ENCODE measurements at regions not wholly inside any gene's neighbourhood (a gene's known extent, or its start where the extent isn't known, plus 50 kb on each side); places are given as distances from the start of the nearest gene placed in this dataset.
"Not testable (repeated sequence)": the region's sequence is repeated elsewhere in the genome, so short reads cannot be mapped to it uniquely, and the experiment has no call there.

DNA sequence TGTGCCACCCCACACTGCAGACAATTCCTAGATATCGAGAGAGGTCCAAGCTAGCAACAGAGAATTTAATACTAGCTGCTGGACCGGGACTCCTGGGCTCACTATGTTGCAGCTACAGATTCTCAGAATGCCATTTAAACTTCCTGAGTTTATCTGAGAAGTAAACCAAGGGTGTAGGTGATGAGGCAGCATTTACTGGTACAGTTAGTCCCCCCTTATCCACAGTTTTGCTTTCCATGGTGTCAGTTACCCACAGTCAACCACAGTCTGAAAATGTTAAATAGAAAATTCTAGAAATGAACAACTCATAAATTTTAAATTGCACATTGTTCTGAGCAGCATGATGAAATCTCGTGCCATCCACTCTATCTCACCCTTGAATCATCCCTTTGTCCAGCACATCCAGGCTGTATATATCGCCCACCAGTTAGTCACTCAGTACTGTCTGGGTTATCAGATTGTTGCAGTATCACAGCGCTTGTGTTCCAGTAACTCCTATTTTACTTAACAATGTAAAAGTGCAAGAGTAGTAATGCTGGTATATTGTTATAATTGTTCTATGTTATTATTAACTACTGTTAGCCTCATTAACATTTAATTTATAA is 157.5 kb upstream of the NBPF9 start:
- H3K36me3 ChIP-seq (replicated peaks in 1 of 2; ENCODE audit: insufficient read depth in 1 of 2, low read depth in 2 of 2); H3K4me1 ChIP-seq; H3K27ac ChIP-seq; H3K4me3 ChIP-seq; intact Hi-C loops (cut with DNase I); H3K9me3 ChIP-seq; DNase-seq; H3K27me3 ChIP-seq; ATAC-seq: not testable (repeated sequence)
- WGBS, 2 donors: 56% methylated on average over 2 of the region's 5 CpGs; no CpG with 5 or more reads in 1 of the 2 donors

DNA sequence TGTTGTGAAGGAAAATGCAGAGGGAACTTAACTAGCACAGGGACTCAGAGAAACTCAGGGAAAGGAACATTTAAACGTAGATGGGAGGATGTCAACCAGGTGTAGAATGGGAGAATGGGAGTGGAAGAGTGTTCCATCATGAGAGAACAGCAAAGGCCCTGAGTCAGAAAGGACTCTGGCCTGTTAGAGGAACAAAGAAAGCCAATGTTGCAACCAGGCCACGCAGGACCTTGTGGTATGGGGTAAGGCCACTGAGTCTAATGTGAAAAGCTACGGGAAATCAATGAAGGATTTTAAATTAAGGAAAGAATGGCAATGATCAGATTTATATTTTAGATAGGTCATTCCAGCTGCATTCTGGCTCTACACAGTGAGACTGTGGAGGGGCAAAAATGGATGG is 163.9 kb upstream of the NBPF9 start:
- ATAC-seq, DNase-seq: not testable (repeated sequence)

DNA sequence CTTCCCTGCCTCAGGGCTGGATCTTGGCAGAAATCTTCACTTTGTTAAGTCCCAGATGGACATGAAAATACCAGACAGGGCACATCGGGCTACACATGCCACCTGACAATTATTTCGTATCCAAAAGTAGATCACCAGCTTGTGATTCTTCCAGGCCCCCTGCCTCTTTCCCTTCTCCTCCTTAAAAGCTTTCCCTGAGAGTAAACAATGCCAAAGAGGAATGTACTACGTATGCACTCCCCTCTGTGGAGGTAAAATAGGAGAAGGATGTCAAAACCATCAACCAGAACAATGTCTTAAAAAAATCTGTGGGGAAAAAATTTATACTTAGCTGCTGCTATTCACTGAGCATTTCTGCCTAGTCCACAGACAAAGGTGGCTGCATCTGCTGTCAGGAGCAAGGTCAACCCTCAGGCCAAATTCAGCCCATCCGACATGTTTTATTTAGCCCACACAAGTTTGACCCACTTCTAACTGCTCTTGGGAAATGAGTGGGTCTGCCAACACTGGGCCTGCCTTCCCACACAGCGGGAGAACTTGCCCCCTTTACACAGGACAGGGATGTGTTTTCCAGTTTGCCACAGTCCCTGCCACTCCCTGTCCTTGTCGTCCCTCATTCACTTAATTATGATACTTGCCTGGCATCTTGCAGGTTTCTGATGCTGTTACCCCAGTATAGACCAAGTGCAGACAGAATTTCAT is 165.8 kb upstream of the NBPF9 start:
- DNase-seq; H3K27me3 ChIP-seq; H3K4me3 ChIP-seq; H3K4me1 ChIP-seq; intact Hi-C loops (cut with DNase I); H3K27ac ChIP-seq; H3K9me3 ChIP-seq; H3K36me3 ChIP-seq (replicated peaks in 1 of 2; ENCODE audit: insufficient read depth in 1 of 2, low read depth in 2 of 2); ATAC-seq: not testable (repeated sequence)
- no CpG with 5 or more reads among the region's 6 CpGs for WGBS, 2 donors

More for the DNA sequence above, 163.9 kb upstream of the NBPF9 start:
- H3K27me3 ChIP-seq; H3K9me3 ChIP-seq; H3K4me1 ChIP-seq; H3K27ac ChIP-seq; H3K4me3 ChIP-seq; H3K36me3 ChIP-seq (replicated peaks in 1 of 2; ENCODE audit: insufficient read depth in 1 of 2, low read depth in 2 of 2); intact Hi-C loops (cut with DNase I): not testable (repeated sequence)
- no CpG with 5 or more reads among the region's 3 CpGs for WGBS, 2 donors

DNA sequence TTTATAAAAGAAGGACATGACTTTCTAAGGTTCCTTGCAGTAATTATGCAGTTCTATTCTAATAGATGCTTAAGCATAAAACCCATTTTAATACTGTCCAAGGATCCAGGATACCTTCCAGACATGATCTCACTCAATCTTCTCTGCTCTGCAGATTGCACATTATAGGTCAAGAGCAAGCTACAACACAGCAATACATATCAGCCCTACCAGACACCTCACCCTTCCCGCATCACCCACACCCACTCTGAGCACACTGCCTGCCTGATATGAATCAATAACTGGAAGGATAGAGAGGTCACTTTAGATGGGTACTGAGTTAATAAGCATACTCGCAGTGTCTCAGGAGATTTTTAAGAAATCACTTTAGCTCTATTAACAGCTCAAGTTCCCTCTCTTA is 166.5 kb upstream of the NBPF9 start:
- H3K27me3 ChIP-seq; H3K4me1 ChIP-seq; DNase-seq; H3K27ac ChIP-seq; H3K4me3 ChIP-seq; ATAC-seq; H3K36me3 ChIP-seq (replicated peaks in 1 of 2; ENCODE audit: insufficient read depth in 1 of 2, low read depth in 2 of 2); H3K9me3 ChIP-seq; intact Hi-C loops (cut with DNase I): not testable (repeated sequence)
- no CpG with 5 or more reads among the region's 2 CpGs for WGBS, 2 donors

DNA sequence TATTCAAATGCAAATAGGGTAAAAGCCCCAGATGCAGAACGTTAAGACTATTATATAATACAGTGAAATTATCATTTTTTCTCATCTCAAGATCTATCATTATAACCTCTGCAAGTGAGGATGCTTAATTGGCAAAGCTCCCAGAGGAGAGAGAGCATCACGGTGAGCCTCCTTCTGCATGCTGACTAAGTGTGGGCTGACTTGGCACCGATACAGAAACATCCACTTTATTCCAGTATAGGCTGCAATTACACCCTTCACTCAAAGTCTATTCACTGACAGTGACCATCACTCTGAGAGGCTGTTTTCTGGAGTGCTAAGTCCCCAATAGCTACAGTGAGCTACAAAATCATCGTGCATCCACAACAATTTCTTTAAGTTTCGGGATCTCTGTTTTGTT is 171.1 kb upstream of the NBPF9 start:
- H3K9me3 ChIP-seq; ATAC-seq; H3K27ac ChIP-seq; H3K4me3 ChIP-seq; intact Hi-C loops (cut with DNase I); H3K4me1 ChIP-seq; DNase-seq; H3K27me3 ChIP-seq; H3K36me3 ChIP-seq (replicated peaks in 1 of 2; ENCODE audit: insufficient read depth in 1 of 2, low read depth in 2 of 2): not testable (repeated sequence)
- WGBS, 2 donors: 76 to 100% methylated on average over 2 of the region's 5 CpGs

DNA sequence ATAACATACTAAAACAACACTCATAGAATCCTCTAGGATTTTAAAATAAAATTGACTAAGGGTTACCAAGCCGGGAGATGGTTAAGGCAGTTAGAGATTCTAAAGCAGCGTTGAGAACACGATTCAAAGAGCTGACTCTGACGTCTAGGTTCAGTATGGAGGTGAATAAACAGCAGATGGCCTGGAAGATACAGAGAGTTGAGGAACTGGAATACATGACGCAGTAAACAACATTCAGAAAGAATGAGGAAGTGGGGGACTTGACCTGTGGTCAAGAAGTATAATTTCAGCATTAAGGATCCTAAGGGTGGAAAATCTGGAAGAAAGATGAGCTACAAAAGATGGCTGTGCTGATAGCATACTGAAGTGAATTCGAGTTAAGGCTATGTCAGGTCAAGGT is 172.5 kb upstream of the NBPF9 start:
- intact Hi-C loops (cut with DNase I); ATAC-seq; H3K27ac ChIP-seq; H3K36me3 ChIP-seq (replicated peaks in 1 of 2; ENCODE audit: insufficient read depth in 1 of 2, low read depth in 2 of 2); DNase-seq; H3K9me3 ChIP-seq; H3K27me3 ChIP-seq; H3K4me1 ChIP-seq; H3K4me3 ChIP-seq: not testable (repeated sequence)
- no CpG with 5 or more reads among the region's 6 CpGs for WGBS, 2 donors

DNA sequence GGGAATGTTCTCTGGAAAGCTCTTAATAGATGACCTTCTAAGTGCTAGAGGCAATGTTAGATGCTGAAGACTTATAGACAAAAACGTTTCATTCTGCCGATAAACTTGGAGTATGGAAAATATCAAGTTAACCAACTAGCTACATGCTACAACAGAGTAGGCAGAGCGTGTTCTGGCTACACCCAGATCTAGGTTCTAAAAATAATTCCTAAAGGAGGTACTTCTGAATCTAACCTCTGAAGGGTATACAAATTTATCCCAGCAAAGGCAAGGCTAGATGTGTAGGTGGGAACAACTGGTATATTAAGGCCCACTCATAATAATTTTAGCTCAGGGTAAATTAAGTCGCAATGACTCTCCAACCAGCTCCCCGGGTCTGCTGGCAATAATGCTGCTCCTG is 173.1 kb upstream of the NBPF9 start:
- ATAC-seq; H3K9me3 ChIP-seq; H3K27me3 ChIP-seq; H3K27ac ChIP-seq; DNase-seq; H3K4me3 ChIP-seq; H3K36me3 ChIP-seq (replicated peaks in 1 of 2; ENCODE audit: insufficient read depth in 1 of 2, low read depth in 2 of 2); H3K4me1 ChIP-seq; intact Hi-C loops (cut with DNase I): not testable (repeated sequence)
- no CpG with 5 or more reads among the region's 5 CpGs for WGBS, 2 donors

DNA sequence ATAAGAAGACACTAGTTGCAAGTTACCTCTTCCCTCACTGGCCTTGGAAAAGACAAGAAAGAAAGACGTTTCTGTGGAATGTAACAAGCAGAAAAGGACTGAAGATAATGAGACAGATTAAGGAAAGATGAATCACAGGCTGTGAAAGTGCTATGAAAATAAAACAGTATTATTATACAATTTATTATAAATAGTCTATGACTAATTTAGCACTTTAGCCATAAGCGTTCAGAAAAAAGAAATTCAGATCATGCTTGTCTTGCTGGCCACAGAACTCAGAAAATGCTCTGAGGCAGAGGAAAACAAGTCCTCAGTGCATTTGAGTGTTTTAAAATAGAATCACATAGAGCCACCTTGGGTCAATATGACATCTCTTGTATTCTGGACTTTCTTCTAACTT is 174.8 kb upstream of the NBPF9 start:
- H3K4me3 ChIP-seq; H3K9me3 ChIP-seq; H3K27me3 ChIP-seq; ATAC-seq; H3K36me3 ChIP-seq (replicated peaks in 1 of 2; ENCODE audit: insufficient read depth in 1 of 2, low read depth in 2 of 2); H3K27ac ChIP-seq; H3K4me1 ChIP-seq; DNase-seq; intact Hi-C loops (cut with DNase I): not testable (repeated sequence)
- no CpG with 5 or more reads among the region's 2 CpGs for WGBS, 2 donors

DNA sequence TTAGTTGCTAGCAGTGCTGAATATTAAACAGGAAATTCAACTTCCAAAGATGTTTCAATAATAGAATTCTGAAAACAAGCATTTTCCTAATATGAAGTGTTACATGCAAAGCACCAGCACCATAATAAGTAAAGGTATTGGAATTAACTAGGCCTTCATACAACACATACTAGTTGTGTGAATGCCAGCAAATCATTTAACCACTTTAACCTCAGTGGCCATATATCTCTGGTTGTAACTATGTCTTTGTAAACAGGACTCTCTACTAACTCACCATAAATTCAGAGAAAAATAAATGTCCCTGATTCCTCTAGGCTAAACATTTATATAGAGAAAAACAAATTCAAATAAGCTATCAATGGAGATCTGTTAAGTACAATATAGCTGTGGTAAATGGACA is 175.7 kb upstream of the NBPF9 start:
- ATAC-seq; H3K4me1 ChIP-seq; H3K4me3 ChIP-seq; H3K9me3 ChIP-seq; intact Hi-C loops (cut with DNase I); H3K36me3 ChIP-seq (replicated peaks in 1 of 2; ENCODE audit: insufficient read depth in 1 of 2, low read depth in 2 of 2); H3K27ac ChIP-seq; H3K27me3 ChIP-seq; DNase-seq: not testable (repeated sequence)

DNA sequence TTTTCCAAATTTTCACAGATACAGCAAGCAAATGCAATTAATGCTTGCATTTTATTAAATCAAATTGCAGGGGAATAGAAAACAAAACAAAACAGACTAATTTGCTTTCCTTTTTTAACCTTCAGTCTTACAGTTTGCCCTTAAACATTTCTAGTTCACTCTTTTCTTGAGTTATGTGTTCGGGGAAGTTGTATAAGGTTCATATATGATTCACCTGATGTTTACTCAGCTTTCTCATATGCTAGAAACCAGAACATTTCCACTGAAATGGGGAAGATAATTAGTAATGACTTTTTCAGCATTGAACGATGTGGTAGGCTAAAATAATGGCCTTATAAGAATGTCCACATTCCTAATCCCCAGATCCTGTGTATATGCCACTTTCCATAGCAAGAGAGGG is 176.2 kb upstream of the NBPF9 start:
- DNase-seq; ATAC-seq; H3K27ac ChIP-seq; intact Hi-C loops (cut with DNase I); H3K9me3 ChIP-seq; H3K4me1 ChIP-seq; H3K4me3 ChIP-seq; H3K36me3 ChIP-seq (replicated peaks in 1 of 2; ENCODE audit: insufficient read depth in 1 of 2, low read depth in 2 of 2); H3K27me3 ChIP-seq: not testable (repeated sequence)
- WGBS, 2 donors: 67 to 82% methylated on average over 1 of the region's 2 CpGs

DNA sequence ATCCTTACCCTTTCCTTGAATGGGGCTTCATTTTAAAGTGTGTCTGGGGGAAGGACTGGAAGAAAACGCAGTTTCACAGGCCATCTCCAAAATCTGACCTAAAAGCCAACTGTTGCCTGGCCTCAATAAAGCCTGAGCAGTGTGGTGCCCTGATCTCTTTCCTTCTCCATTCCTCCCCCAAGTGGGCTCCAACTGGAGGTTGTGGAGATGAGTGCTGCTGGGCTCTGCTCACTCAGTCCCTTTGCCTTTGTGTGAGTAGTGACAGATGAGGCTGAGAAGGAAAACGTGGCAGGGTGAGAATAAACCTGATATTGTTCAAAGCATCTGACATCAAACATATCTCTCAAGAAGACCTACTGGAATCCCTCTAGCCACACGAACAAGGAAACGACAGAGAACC is 181.4 kb upstream of the NBPF9 start:
- DNase-seq; intact Hi-C loops (cut with DNase I); ATAC-seq; H3K36me3 ChIP-seq (replicated peaks in 1 of 2; ENCODE audit: insufficient read depth in 1 of 2, low read depth in 2 of 2); H3K4me1 ChIP-seq; H3K27me3 ChIP-seq; H3K4me3 ChIP-seq; H3K9me3 ChIP-seq; H3K27ac ChIP-seq: not testable (repeated sequence)
- WGBS, 2 donors: no CpG with 5 or more reads among the region's 4 CpGs

DNA sequence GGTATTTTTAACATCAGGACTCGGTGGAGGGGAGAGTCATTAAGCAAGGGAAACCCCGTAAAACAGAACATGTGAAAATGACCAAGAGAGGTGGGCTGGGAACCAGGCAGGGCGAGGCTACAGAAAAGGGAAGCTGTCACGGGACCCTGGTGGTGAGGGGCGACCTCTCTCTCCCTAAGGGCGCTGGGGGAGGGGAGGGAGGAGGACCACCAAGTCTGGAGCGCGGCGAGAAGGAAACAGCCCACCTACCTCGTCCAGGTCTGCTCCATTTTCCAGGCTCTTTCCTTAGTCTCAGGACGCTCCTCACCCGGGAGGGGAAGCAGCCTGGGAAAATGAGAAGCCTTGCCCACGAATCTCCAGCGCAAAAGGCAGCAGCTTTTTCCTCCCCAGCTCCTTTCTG is 181.9 kb upstream of the NBPF9 start:
- H3K9me3 ChIP-seq; H3K4me1 ChIP-seq; H3K27me3 ChIP-seq; H3K36me3 ChIP-seq (replicated peaks in 1 of 2; ENCODE audit: insufficient read depth in 1 of 2, low read depth in 2 of 2); DNase-seq; H3K4me3 ChIP-seq; intact Hi-C loops (cut with DNase I); H3K27ac ChIP-seq: not testable (repeated sequence)
- ATAC-seq: peak; percentile 34
- no CpG with 5 or more reads among the region's 14 CpGs for WGBS, 2 donors
